Spinal cord (tissue), 9 donors: ENCODE measurements at regions not wholly inside any gene's neighbourhood (a gene's known extent, or its start where the extent isn't known, plus 50 kb on each side); places are given as distances from the start of the nearest gene placed in this dataset.

Source experiments
- DNase-seq, 6 donors: peaks; one replicate each; pipeline versions ENCODE4 v3.0.0 to v3.0.0-alpha.2; 2013 to 2015; ENCODE audit warnings: low spot score in 6 of 6, low read depth in 4 of 6
- H3K27ac ChIP-seq: one replicate; pipeline ENCODE4 v1.5.1; 2013; ENCODE audit warnings: low read depth, low read length, control low read depth
- H3K27me3 ChIP-seq: one replicate; pipeline ENCODE4 v1.6.1; 2013; ENCODE audit warnings: low read length; ENCODE audit not compliant: control insufficient read depth, insufficient read depth
- H3K36me3 ChIP-seq: one replicate; pipeline ENCODE4 v1.6.1; 2013; ENCODE audit warnings: low read length; ENCODE audit not compliant: control insufficient read depth, insufficient read depth
- H3K4me1 ChIP-seq: one replicate; pipeline ENCODE4 v1.6.1; 2013; ENCODE audit warnings: low read length; ENCODE audit not compliant: control insufficient read depth, insufficient read depth
- H3K4me3 ChIP-seq: one replicate; pipeline ENCODE4 v1.5.1; 2013; ENCODE audit warnings: low read depth, low read length, control low read depth
- H3K9me3 ChIP-seq: one replicate; pipeline ENCODE4 v1.6.1; 2013; ENCODE audit warnings: low read length; ENCODE audit not compliant: control insufficient read depth, insufficient read depth
- WGBS: methylation state at CpG from one replicate; pipeline ENCODE4 v1.1.5; 2013; ENCODE audit warnings: missing lambda C conversion rate; ENCODE audit not compliant: insufficient coverage; 5-methylcytosine and 5-hydroxymethylcytosine counted together
- donor health status: healthy.

DNA sequence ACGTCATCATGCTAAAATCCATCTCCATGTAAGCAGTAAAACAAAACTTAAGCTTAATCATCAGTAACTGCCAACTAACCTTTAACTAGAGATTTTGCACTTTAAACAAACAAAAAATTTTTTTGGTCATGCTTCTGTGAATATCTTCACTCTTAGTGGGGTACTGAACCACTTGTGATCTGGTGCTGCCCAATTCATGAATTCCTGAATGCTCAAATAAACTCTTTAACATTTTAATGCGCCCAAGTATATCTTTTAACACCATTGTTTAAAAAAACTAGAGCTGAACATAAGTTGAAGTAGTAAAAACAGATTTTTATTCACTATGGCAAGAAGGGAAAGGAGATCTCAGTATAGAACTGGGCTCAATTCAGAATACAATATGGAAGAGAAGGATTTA is 196.9 kb upstream of the USP24 start:
- no peaks in the 10 kb centered on the region for H3K27me3 ChIP-seq
- no peaks in the 10 kb centered on the region for H3K9me3 ChIP-seq
- 92% methylated on average over 1 of the region's 2 CpGs for WGBS
- H3K27ac ChIP-seq: no peak overlapping the region
- no peak for DNase-seq
- no peaks in the 10 kb centered on the region for H3K36me3 ChIP-seq
- H3K4me1 ChIP-seq: no peaks in the 10 kb centered on the region
- no peak overlapping the region for H3K4me3 ChIP-seq

DNA sequence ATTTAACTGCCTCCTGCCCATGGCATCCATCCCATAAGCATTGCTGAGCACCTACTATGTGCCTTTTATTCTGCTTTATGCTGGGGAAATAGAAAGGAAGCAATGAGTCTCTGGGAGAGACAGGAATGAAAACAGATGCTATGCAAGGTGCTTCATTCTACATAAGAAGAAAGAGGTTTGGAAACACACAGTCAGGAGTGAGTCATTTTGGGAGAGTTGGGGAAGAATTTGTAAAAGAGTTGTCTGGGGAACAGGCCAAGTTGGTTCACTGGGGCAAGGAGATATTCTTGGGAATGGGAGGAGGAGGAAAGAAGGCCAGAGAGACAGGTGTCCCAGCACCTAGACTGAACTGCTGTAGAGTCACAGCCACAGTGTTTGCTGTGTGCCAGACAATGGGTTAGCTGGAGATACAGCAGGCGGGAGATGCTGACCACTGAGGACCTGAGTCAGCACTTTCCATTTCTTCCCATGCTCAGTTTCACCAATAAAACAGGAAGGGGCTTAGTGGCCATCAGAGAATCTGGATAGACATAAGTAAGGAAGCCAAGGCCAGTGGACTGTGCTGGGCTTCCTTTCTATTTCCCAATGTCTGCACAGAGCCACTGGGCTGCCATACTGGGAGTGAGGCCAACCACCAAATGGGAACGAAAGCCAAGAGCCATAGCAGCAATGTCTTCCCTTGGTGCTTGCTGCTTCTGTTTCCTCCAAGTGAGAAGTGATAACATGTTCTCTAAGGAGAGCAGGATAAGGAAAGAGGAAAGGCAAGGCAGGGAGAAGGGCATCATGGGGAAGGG is 187.7 kb upstream of the USP24 start:
- H3K4me1 ChIP-seq: no peaks in the 10 kb centered on the region
- no peaks in the 10 kb centered on the region for H3K27me3 ChIP-seq
- no peak for DNase-seq
- 94% methylated on average over 1 of the region's 2 CpGs for WGBS
- H3K27ac ChIP-seq: no peak overlapping the region
- no peaks in the 10 kb centered on the region for H3K9me3 ChIP-seq
- H3K36me3 ChIP-seq: no peaks in the 10 kb centered on the region
- no peak overlapping the region for H3K4me3 ChIP-seq

DNA sequence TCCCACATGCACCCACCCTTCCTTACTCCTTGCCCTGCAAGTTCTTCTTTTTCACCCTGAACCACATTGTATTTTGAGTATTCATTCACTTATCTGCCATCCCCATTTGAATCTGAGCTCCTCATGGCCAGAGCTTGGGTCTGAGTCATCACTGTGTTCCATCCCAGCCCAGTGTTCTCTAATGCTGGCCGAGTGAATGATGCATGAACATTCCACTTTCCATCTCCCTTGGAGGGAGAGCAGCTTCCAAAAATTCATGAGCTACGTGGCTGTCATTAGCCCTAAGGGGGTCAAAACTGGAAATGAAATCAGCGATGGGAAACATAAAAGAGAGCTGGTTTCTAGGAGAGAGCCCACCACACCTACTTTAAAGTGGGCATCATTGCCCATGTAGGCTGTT is 187.0 kb upstream of the USP24 start:
- no peaks in the 10 kb centered on the region for H3K4me1 ChIP-seq
- no peak overlapping the region for H3K4me3 ChIP-seq
- H3K9me3 ChIP-seq: no peaks in the 10 kb centered on the region
- no peaks in the 10 kb centered on the region for H3K36me3 ChIP-seq
- 80% methylated on average over 1 of the region's 3 CpGs for WGBS
- H3K27me3 ChIP-seq: no peaks in the 10 kb centered on the region
- DNase-seq: no peak
- H3K27ac ChIP-seq: no peak overlapping the region

GRCh38 chr1:55400508-55400907 is 185.3 kb upstream of the USP24 start:
- Histone ChIP-seq H3K27ac (no peak overlapping the region), H3K4me3 (no peak overlapping the region), H3K27me3 (no peaks in the 10 kb centered on the region), H3K36me3 (no peaks in the 10 kb centered on the region), H3K9me3 (no peaks in the 10 kb centered on the region), H3K4me1 (no peaks in the 10 kb centered on the region)
- 74% methylated on average over 3 of the region's 8 CpGs for WGBS
- DNase-seq: peak in 1 of 6 donors; percentile 21

GRCh38 chr1:55399346-55399745 is 184.2 kb upstream of the USP24 start:
- Histone ChIP-seq H3K36me3 (no peaks in the 10 kb centered on the region), H3K27ac (no peak overlapping the region), H3K27me3 (no peaks in the 10 kb centered on the region), H3K9me3 (no peaks in the 10 kb centered on the region), H3K4me3 (no peak overlapping the region), H3K4me1 (no peaks in the 10 kb centered on the region)
- 71% methylated on average over 1 of the region's 5 CpGs for WGBS
- DNase-seq: peak in 1 of 6 donors; percentile 37

- no peaks in the 10 kb centered on the region for H3K27me3 ChIP-seq
- H3K36me3 ChIP-seq: no peaks in the 10 kb centered on the region
- H3K4me1 ChIP-seq: no peaks in the 10 kb centered on the region
- no peaks in the 10 kb centered on the region for H3K9me3 ChIP-seq
- DNase-seq: no peak
- H3K4me3 ChIP-seq: no peak overlapping the region
- H3K27ac ChIP-seq: no peak overlapping the region
- WGBS: 82% methylated on average over 3 of the region's 5 CpGs
Observed at GRCh38 chr1:55396381-55396891, 181.3 kb upstream of the USP24 start.

- Histone ChIP-seq H3K27me3 (no peaks in the 10 kb centered on the region), H3K4me1 (no peaks in the 10 kb centered on the region), H3K9me3 (no peaks in the 10 kb centered on the region), H3K27ac (no peak overlapping the region), H3K36me3 (no peaks in the 10 kb centered on the region), H3K4me3 (no peak overlapping the region)
- DNase-seq: no peak
Observed at GRCh38 chr1:55388960-55389359, 173.8 kb upstream of the USP24 start.

GRCh38 chr1:55387145-55387544 is 172.0 kb upstream of the USP24 start:
- Histone ChIP-seq H3K9me3 (no peaks in the 10 kb centered on the region), H3K4me3 (no peak overlapping the region)
- 100% methylated on average over 1 of the region's 2 CpGs for WGBS

DNA sequence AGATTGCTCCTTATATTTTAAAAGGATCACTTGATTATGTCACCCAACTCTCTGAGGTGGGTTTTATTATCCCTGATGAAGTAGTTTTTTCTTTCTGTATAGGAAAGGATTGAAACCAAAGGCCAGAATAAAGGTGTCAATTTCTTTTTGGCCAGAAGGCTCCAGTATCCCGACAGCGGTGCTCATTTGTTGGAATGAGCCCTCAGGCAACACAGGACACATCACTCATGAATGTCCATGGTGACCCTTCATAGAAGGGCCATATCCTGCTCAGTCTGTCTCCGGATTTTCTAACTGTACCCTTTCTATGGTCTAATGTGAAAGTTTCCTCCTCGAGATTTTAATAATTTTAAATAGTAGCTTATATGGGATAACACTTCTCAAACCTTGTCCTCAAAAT is 171.3 kb upstream of the USP24 start:
- no peak for DNase-seq
- WGBS: 72% methylated on average over 2 of the region's 4 CpGs

More at GRCh38 chr1:55387145-55387544, 172.0 kb upstream of the USP24 start:
- no peaks in the 10 kb centered on the region for H3K27me3 ChIP-seq
- H3K4me1 ChIP-seq: peaks cover 5% of the 10 kb centered on the region
- DNase-seq: no peak
- H3K27ac ChIP-seq: no peak overlapping the region
- no peaks in the 10 kb centered on the region for H3K36me3 ChIP-seq

DNA sequence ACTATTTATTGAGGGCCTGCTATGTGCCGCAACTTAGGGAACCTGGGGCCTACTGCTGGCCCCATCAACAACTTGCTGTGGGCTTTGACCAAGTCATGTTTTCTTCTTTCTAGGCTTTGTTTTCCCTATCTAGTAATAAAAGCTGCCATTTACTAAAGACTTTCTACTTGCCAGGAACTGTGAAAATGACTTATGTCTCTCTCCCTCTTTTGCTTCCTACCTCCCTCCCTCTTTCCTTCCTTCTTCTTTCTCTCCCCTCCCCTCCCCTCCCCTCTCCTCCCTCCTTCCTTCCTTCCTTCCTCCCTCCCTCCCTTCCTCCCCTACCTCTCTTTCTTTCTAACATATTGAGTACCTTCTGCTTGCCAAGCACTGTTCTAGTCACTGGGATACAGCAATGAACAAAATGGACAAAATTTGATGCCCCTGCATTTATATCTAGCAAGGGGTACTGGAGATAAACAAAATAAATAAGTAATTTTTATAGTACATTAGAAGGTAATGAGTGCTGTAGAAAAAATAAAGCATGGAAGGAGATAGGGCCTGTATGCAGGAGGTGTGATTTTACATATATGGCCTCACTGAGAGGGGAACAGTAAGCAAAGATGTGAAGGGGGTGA is 170.3 kb upstream of the USP24 start:
- H3K27ac ChIP-seq: no peak overlapping the region
- H3K4me3 ChIP-seq: no peak overlapping the region
- 56% methylated on average over 1 of the region's 1 CpG for WGBS
- H3K4me1 ChIP-seq: peaks cover 5% of the 10 kb centered on the region
- H3K9me3 ChIP-seq: no peaks in the 10 kb centered on the region
- DNase-seq: no peak
- H3K36me3 ChIP-seq: no peaks in the 10 kb centered on the region
- no peaks in the 10 kb centered on the region for H3K27me3 ChIP-seq

More for the DNA sequence above, 171.3 kb upstream of the USP24 start:
- Histone ChIP-seq H3K9me3 (no peaks in the 10 kb centered on the region), H3K27ac (no peak overlapping the region), H3K36me3 (no peaks in the 10 kb centered on the region), H3K27me3 (no peaks in the 10 kb centered on the region), H3K4me3 (no peak overlapping the region), H3K4me1 (peaks cover 5% of the 10 kb centered on the region)
